Non-pigmented ciliary epithelial cell (primary cell): ENCODE measurements at regions not wholly inside any gene's neighbourhood (a gene's known extent, or its start where the extent isn't known, plus 50 kb on each side); places are given as distances from the start of the nearest gene placed in this dataset.

ENCODE experiments used
- DNase-seq: peaks from one replicate; pipeline ENCODE4 v3.0.0-alpha.2; 2010; ENCODE audit warnings: low read depth

DNA sequence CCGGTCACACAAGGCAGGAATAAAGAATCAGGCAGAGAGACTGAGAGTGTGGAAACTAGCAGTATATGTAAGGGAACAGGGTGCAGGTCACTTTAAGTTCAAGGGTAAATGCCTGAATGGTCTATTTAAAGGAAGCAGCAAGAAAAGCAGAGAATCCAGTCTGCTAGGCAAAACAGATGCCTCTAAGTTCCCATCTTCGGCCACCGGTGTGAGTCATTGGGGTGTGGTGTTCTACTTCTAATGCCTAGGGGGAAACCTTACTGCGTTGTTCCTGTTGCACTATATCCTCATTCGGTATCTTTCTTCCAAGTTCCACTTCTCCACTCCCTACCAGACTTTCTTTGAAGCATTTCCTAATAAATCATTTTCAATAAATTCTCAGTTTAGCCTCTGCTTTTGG is 259.9 kb downstream of the HHIPL2 start:
- no peak for DNase-seq

DNA sequence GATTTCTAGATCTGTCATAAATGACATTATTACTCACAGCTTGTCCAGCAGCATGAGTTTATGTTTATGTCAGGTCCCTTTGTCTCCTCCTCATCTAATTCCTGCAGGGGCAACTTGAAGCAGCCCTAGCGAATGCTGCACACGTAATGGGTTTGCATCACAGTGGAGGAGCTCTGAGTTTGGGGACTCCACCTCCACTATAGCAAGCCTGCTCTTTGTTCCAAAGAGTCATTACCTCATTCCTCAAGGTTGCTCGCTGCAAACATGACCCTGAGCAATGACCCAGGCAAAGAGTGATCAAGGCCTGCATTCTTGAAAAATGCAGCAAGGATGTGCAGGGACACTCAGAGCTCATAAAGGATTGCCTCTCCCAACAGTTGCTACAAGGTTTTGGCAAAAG is 261.9 kb downstream of the HHIPL2 start:
- DNase-seq, result no peak

DNA sequence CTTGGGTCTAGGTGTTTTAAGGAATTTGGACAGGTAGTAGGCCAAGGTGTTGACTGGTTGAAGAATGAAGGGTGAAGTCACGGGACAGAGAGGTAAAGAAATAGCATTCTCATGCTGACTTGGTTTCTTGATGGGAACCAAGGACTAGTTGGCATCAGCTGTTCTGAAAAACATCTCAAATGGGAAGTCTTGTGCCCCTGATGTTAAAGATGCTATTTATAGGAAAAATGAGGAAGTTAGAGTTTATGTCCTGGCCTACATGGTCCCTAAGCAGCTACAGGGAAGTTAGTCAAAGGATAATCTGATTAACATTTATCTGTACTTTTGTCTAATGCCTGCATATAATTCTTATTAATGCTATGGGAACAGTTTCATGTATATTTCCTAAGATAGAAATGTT is 262.4 kb downstream of the HHIPL2 start:
- DNase-seq, result no peak

DNA sequence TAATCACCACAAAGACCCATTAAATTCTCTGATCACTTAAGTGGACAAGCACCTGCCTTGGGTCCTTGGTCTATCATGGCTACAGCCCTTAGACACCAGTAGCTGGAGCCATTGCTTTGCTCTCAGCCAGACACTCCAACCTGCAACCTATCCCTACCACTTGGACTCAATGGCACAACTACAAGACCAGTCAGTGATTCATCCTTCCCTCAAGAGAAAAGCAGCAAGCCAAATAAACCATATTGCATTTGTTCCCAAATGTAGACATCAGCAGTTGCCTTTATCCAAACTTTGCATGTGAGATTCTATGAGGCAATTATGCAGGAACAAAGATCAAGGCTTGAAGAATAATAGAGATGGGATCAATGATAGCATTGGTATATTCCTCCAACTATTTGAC is 263.4 kb downstream of the HHIPL2 start:
- DNase-seq, result no peak

DNA sequence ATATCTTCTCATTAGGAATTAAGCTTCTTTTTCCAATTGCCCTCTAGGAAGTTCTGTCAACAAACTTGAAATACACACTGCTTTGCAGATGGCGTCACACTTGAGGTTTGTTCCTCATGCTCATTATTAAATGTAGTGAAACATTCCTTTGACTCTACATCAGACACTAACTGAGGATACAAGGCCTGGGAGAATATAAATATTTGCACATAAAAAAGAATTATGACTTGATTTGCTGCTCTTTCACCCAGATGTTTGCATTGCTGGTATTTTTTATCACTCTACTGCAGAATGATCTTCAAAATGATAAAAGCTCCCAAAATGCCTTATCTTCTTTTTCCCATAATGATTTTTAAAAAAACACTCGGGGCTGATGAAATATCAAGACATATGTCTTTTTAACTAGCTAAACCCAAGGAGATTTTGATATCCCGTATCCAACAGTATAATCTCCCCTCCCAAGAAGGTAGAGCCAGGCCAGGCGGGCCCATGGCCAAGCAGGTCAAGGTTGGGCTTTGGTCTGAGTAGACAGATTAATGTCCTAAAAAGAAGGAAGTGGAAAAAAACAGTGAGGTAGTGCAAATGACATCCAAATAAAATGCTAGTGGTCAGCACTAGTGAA is 264.6 kb downstream of the HHIPL2 start:
- DNase-seq, result peak; percentile 31

DNA sequence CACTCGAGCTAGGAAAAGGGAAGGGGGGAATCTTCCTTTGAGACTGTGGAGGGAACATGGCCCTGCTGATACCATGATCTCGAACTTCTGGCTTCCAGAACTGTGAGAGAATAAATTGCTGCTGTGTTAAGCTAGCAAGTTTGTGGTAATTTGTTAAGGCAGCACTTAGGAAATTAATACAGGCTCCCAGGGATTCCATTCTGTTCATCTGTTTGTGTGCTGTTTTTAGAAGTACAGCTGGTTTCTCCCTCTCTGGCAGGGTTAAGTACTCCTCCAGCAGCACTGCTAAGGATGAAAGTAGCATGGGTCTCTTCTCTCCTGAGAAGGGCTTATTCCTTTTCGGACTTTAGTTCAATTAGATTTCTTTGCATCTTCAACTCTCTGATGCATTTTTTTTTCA is 268.3 kb downstream of the HHIPL2 start:
- DNase-seq, result no peak

DNA sequence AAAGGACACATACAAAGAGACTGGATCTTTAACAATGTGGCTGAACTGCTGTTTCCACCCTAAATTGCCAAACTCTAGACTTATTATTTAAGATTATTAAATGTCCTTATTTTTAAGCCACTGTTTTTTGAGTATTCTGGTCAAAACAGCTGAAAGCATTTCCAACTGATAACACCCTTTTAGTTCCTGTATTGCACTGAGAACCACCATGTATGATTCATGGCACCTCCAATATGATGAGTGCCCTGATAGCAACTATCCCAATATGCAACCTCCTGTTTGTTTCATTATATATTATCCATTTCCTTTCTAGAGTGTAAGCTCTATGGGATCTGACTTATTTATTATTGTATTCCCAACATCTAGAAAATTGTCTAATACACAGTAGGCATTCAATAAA is 269.4 kb downstream of the HHIPL2 start:
- no peak for DNase-seq

DNA sequence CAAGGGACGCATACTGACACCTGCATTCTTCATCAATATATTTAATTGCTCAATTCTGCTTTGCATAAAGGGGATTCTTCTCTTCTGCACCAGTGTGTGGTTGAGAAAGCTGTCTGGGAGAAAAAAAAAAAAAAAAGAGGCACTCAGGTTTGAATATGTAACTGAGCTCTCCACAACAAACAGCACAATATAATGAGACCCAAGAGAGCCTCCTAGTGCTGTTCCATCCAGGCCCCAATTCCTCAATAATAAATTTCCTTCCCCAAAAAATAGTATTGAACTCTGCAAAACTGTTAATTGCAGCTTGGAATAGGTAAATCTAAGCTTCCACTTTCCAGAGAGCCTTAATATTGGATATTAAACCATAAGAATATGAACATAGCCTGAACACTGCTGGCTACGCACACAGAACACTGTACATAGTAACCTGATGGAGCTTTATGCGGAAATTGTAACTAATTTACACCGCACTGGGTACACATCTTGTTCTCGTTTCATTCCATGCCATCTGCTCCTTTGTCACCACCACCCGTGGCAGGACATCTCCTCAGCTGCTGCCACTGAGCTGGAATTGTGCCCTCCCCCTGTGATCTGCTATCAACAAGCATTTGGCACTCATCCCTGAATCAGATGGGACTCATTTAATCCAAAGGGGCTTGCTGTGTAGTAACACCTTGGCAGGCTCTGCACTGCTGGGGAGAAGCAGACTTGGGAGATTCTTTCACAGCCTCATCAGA is 272.0 kb downstream of the HHIPL2 start:
- no peak for DNase-seq

DNA sequence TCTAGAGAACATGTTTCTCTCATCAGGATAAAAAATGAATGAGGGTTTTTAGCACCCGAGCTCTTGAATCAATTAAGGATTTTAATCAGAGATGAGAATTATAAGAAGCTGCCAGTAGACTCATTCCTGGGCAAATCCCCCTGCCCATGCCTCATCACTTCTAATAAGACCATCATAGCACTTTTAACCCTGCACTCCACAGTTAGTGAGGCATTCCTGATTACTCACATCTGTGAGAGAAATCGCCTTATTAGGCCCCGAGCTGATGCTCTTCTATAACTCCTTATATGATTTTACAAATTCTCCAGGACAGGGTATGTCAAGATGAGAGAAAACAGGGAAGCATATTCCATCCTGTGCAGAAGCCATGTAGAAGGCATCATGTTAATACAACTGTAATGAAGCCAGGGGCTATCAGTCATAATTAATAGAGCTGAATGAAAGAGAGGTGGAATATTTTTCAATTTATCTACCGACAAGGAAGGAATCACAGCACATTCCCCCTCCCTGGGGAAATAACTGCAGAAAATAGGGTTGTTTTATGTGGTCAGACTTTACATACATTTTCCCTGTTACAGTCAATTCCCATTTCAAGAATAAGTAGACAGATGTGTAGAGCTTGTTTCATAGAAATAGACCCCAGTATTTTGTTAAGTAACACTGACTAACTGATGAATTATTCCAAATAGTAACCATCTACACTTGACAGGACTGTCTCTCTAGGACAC is 272.7 kb downstream of the HHIPL2 start:
- no peak for DNase-seq

DNA sequence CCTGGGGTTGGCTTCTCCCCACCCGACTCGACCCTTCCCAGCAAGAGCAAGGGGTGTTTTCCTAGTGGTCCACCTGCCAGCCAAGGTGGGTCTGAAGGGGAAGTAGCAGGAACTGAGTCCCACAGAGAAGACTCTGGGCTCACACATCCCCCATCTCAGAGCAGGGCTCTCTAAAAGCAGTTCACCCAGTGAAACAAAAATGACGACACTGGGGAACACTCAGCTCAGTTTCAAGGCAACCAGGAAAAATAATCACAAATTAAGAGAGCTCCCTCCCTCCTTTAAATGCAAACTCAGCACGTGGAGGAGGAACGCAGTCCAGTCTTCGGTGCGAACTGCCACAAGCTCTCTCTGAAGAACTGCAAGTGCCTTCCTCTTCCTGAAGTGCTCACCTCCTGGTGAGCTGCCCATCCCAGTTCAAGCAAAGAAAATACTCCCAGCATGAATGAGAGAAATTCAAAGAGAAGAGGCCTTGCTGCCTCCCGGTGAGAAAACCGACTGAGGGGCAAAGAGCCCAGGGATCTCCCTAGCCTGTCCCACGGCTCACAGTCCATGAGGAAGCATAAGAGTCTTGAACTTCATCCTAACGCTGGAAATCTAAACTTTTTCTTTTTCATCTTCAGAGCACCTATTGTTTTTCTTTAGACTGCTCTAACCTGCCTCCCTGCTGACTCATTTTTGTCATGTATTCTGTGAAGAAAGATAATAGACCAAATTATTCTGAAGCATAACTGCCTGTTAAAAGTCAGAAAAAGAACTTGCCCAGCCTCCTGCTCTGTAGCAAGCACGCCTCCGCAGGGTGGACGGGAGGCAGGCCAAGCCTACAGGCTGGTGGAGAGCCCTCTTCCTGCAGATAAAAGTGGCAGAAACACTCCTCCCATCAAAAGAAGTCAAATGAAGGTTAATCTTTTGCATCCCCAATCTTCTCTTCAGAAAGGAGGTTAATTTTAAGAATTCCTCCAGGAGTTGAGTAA is 281.4 kb downstream of the HHIPL2 start:
- no peak for DNase-seq

DNA sequence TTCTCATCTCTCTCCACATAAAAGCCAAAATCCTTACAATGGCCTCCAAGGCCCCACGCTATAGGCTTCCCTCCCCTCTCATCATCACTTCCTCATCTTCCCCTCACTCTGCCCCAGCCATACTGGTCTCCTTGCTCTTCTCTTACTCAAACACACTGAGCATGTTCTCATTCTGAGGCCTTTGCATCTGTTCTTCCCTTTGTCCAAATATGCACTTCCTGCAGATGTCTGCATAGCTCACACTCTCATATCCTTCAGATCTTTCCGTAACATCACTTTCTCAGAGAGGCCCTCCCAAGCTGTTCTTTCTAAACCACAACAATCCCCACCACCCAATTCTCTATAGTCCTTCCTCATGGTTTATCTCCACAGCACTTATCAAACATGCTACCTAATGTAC is 284.1 kb downstream of the HHIPL2 start:
- DNase-seq, result no peak

DNA sequence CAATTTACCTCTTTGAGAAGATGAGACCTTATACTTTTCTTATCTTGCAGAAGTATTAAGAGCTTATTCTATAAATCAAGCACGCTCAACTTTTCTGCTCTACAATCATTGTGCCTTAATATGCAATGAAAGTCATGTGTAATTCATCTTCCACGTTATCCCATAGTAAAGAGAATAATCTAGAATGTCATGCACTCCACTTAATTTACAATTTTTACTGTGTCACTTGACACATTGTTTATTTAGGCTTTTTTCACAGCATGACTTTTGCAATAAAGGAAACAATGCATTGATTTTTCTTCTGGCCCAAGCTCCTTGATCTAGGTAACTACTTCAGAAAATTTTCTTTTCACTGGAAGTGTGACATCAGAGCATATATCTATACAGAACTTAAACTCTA is 290.9 kb downstream of the HHIPL2 start:
- no peak for DNase-seq

DNA sequence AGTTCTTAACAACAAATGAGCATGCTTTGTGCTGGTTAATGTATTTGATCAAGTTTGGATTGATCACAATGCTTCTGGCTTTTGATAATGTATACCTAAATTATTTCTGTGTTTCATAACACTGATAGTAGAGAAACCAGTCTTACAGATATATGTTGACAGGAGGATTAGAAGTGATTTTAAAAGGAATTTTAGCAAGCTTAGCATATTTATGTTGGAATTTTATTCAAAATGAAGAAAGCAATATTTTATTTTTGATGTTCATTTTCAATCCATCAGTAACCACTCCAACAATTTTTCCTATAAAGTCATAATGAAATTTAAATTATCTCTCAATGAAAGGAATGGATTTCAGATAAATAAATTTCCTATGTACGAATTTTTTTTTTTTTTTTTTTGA is 291.8 kb downstream of the HHIPL2 start:
- DNase-seq, result no peak

DNA sequence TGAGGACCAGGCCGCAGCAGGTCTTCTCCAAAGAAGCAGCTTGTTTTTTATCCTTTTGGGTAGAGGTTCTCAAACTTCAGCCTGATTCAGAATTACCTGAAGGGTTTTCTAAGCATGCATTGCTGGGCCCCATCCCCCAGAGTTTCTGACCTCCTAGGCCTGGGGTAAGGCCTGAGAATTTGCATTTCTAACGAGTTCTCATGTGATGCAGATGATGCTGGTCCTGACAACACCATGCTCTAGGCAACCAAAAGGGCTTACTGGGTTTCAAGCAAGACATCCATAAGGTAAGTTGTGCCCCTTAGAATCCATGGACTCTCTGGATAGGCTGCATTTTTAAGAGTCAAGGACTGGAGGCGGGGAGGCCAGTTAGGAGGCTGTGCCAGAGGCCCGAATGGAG is 295.1 kb downstream of the HHIPL2 start:
- no peak for DNase-seq

DNA sequence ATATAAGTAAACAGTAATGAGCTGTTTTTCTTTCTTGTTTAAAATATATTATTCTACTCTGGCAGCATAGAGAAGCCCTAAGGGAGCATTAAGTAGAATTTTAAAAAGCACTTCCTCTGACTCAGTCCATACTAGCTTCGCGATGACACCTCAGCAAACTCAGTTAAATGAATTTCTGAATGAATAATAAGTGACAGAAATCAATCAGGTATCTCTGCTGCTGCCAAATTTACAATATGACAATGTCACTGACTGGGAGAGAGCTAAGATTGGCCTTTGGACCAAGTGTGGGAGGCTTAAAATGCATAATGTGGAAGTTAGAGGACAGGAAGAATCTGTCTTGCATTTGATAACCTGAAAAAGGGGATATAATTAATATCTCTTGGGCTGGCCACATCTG is 296.1 kb downstream of the HHIPL2 start:
- DNase-seq, result no peak

DNA sequence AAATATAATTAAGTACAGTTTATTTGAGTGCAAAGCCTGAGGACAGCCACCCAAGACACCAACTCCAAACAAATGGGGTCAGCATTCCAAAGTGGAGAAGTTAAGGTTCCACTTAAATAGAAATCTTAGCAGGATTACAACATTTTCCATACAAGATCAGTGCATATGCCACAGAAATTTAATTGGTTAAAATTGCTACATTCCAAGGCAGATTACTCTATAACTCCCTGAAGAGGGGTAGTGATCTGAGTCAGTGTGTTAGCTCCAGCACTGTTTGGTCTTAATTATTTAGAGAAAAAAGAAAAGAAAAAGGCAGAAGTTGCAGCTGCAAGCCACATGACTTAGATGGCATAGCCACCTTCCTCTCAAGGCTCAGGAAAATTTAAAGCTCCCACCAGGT is 297.5 kb downstream of the HHIPL2 start:
- no peak for DNase-seq

DNA sequence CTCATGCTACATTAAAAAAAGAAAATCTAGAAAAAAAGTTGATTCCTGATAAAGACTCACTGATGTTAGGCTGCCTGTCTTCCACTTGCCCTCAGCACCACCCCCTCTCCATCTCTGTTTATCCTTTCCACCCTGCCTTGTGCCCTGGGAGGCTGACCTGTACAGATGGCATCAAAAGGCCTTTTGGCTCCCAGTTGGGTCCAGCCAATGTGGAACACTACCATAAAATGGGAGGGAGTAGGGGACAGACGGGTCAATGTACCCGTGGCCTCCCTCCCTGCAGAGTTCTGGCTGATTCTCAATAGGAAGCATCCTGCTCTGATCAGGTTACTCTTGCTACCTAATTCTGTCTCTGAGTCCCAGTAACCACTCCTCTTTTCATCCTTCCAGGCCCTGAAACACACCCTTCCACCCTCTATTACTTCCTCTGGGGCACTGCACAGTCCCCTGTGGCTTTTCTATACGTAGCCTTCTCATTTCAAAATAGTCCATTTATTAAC is 300.0 kb downstream of the HHIPL2 start:
- DNase-seq, result no peak

DNA sequence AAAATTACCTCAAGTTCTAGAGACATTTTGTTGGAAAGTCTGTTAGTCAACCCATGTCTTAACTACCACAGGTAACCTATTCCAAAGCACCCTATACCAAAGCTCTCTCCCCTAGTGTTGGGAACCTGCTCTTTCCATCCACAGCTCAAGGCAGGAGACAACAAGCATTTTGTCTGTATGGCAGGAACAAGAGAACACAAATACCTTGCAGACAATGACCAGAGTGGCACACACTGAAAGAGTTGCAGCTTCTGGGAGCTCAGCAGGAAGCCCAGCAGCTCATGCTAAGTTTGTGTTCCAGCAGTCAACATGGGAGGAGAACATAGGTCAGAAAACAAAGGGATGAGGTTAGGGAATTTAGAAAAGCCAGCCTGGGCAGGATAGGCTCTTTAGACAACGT is 300.8 kb downstream of the HHIPL2 start:
- no peak for DNase-seq

DNA sequence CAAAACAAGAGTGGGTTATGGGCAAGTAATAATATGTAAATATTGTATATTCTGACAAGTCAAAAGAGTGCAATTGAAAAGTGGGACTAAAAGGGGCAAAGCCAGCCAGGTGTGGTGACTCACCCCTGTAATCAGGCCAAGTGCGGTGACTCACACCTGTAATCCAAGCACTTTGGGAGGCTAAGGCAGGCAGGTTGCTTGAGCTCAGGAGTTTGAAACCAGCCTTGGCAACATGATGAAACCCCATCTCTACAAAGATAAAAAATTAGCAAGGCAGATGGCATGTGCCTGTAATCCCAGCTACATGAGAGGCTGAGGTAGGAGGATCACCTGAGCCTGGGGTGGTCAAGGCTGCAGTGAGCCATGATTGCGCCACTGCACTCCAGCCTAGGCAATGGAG is 304.0 kb downstream of the HHIPL2 start:
- no peak for DNase-seq

DNA sequence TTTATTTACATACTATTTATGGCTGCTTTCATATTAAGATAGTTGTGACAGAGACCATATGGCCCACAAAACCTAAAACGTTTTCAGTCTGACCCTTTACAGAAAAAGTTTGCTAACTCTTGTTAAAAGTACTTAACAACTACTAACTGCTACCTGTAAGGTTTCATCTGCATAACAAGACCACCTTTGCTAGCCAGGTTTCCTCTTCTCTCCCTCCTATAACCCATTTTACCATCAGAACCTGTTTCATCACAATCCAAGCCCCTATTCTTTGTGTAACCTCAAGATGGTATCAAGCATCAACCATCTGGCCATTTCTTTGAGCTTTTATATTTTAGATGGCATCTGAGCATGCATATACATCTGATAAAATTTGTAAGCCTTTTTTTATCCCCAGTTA is 305.4 kb downstream of the HHIPL2 start:
- DNase-seq, result no peak

DNA sequence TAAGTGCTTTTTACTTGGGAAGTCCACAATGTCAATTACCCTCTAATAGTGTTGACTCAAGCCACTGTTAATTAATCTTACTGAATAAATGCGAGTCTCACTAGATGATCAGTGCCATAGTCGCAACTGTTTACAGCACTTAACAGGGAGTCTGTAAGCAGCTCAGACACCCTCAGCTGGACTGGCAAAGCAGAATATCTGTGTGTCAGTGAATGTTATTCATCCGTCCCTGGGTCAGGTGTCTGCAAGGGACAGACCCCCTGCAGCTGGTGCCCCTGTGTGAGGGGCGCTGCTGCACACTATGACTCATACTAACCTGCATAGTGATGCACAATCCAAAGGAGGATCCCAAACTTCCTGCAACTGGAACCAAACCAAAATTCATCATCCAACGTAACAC is 306.5 kb downstream of the HHIPL2 start:
- DNase-seq, result no peak

DNA sequence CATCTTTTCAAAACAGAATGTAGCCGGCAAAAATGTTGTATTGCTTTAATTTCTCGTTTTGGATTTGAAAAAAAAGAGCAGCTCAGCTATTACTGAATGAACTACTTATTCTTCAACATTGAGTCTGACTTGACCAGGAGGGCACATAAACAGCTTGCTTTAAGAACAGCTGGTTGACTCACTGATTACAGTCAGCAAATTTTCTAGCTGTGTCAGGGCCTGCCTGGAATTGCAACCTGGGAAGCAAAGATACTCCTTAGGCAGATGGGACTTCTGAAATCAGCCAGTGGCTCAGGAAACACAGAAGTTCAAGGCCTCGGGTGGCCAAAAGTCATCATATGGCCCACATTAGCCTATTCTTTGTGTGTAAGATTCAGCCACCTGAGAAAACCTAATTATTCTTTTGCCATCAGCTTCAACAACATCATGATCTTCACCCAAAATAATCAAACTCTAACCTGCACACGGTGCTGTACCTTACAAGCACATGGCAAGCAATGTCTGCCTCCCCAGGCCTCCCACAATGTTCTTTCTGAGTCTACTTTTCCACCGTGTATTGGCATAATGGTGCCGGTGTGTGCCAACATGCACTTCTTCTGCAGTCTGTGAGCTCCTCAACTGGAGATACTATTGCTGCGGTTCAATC is 307.2 kb downstream of the HHIPL2 start:
- peak; percentile 43 for DNase-seq
